HG02943 (cell line): ENCODE measurements at regions not wholly inside any gene's neighbourhood (a gene's known extent, or its start where the extent isn't known, plus 50 kb on each side); places are given as distances from the start of the nearest gene placed in this dataset.

Experiments used
- ATAC-seq: cut with Tn5 transposase; IDR thresholded peaks from one replicate; pipeline ENCODE4 v1.9.1; 2021; ENCODE audit warnings: mild to moderate bottlenecking, low read depth, moderate library complexity; ENCODE audit not compliant: unreplicated experiment

GRCh38 chr3:177977381-177978158, 558.7 kb upstream of the KCNMB2 start:
- no peak for ATAC-seq

GRCh38 chr3:177978946-177979345, 557.3 kb upstream of the KCNMB2 start:
- ATAC-seq = no peak

- no peak for ATAC-seq
Observed at GRCh38 chr3:177979703-177980102, 556.5 kb upstream of the KCNMB2 start.

GRCh38 chr3:177981576-177981975, 554.7 kb upstream of the KCNMB2 start:
- ATAC-seq = no peak

GRCh38 chr3:177982034-177982433, 554.2 kb upstream of the KCNMB2 start:
- ATAC-seq = no peak

GRCh38 chr3:177983320-177983719, 552.9 kb upstream of the KCNMB2 start:
- ATAC-seq = no peak

GRCh38 chr3:177992993-177993970, 543.0 kb upstream of the KCNMB2 start:
- ATAC-seq = no peak

GRCh38 chr3:177994976-177995375, 541.3 kb upstream of the KCNMB2 start:
- no peak for ATAC-seq

GRCh38 chr3:177995381-177996085, 540.7 kb upstream of the KCNMB2 start:
- ATAC-seq = no peak

GRCh38 chr3:178001670-178002101, 534.5 kb upstream of the KCNMB2 start:
- no peak for ATAC-seq

GRCh38 chr3:178002113-178002512, 534.1 kb upstream of the KCNMB2 start:
- no peak for ATAC-seq

- ATAC-seq = no peak
Observed at GRCh38 chr3:178003756-178004155, 532.5 kb upstream of the KCNMB2 start.

GRCh38 chr3:178005961-178006360, 530.3 kb upstream of the KCNMB2 start:
- no peak for ATAC-seq

GRCh38 chr3:178010306-178010705, 525.9 kb upstream of the KCNMB2 start:
- no peak for ATAC-seq

GRCh38 chr3:178019645-178020044, 516.6 kb upstream of the KCNMB2 start:
- ATAC-seq = no peak

- ATAC-seq = no peak
Observed at GRCh38 chr3:178022599-178022998, 513.6 kb upstream of the KCNMB2 start.

GRCh38 chr3:178028933-178029332, 507.3 kb upstream of the KCNMB2 start:
- no peak for ATAC-seq

- no peak for ATAC-seq
Observed at GRCh38 chr3:178036451-178037144, 499.6 kb upstream of the KCNMB2 start.

GRCh38 chr3:178041931-178042330, 494.3 kb upstream of the KCNMB2 start:
- no peak for ATAC-seq

- no peak for ATAC-seq
Observed at GRCh38 chr3:178042376-178042775, 493.9 kb upstream of the KCNMB2 start.
